GM19328 (cell line): ENCODE measurements at regions not wholly inside any gene's neighbourhood (a gene's known extent, or its start where the extent isn't known, plus 50 kb on each side); places are given as distances from the start of the nearest gene placed in this dataset.
"Not testable (repeated sequence)": the region's sequence is repeated elsewhere in the genome, so short reads cannot be mapped to it uniquely, and the experiment has no call there.

Experiments used
- ATAC-seq: cut with Tn5 transposase; IDR thresholded peaks from one replicate; pipeline ENCODE4 v1.9.1; 2021; ENCODE audit warnings: mild to moderate bottlenecking, moderate library complexity; ENCODE audit not compliant: unreplicated experiment

DNA sequence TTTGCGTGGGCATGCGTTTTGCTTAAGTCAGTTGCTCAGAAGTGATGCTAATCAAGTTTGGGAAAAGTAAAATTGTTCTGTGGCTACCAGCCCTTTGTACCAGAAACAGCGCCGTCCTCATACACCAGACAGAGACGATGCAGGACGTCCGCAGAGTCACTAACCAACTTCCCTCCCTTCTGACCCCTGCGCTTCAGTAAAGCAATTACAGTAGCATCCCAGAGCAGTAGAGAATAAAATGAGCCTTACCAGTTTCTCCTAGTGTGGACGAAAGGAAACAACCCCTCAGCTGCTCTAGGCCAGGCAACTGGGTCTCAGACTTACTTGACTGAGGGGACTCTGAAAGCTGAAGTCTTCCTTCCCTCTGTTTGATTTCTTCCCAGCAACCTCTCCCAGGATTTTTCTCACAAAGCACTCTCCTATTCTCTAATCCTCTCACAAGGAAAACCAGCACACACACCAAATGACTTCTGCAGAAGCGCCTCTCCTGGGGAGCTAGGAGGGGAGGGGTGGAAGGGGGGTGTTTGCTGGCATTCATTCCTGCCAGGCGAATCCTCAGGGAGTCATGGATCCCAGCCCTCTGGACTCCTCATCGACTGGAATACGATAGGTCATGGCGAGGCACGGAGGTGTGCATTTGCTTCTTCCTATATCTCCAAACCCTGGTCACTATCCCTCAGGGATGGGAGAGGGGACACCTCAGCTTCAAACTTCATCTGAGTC, 56.0 kb upstream of the MID1 start:
- no peak for ATAC-seq

DNA sequence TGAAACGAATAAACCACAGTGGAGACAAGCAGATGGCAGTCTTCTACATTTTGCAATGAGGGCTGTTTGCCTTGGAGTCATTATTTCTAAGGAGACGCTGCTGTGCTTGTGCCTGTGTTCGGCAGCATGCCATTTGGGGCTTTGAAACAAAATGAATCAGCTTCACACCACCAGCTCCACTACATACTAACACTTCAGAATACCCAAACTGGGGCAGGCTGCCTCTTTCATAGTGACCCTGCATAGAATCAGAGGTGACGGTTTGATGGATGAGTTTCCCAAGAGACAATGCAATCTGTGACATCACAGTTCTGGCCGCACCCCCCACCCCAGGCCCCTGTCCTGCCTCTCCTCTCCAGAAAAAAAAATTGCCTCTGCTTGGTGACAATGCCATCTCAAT, 57.1 kb upstream of the MID1 start:
- no peak for ATAC-seq

DNA sequence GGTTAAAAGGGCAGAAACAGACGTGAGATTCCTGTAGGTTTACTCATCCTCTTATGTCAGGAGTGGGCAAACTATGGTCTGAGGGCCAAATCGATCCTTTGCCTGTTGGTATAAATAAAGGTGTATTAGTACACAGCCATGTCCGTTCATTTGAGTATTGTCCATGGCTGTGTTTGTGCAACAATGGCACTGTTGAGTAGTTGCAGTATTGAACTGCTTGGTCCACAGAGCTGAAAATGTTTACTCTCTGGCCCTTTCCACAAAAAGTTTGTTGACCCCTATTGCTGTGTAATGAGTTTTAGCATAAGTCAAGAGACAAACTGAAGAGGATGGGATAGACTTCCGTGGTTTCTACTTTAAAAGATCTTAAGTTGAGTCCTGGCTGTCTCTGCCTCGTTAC, 59.0 kb upstream of the MID1 start:
- ATAC-seq, result no peak

DNA sequence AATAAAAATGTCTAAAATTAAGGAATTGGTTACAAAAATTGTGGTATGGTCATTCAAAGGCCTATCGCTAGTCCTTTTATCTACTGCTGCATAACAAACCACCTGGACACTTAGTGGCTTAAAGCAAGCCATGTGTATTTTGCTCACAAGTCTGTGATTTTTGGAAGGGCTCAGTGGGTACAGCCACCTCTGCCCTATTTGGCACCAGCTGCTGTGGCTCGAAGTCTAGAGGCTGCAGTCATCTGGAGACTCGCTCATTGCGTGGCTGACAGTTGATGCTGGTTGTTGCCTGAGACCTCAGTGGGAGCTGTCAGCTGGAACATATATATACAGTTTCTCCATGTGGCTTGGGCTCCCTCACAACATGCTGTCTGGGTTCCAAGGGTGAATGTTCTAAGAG, 60.8 kb upstream of the MID1 start:
- no peak for ATAC-seq

DNA sequence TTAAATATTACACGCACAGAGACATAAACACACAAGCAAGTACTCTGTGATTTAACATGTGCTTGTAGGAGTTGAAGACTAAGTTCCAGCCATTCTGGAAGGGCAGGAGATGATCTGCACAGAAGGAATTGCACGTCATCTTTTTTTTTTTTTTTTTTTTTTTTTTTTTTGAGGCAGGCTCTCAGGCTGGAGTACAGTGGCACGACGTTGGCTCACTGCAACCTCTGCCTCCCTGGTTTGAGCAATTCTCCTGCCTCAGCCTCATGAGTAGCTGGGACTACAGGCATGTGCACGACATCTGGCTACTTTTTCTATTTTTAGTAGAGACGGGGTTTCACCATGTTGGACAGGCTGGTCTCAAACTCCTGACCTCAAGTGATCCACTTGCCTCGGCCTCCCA, 63.2 kb upstream of the MID1 start:
- ATAC-seq, result not testable (repeated sequence)

DNA sequence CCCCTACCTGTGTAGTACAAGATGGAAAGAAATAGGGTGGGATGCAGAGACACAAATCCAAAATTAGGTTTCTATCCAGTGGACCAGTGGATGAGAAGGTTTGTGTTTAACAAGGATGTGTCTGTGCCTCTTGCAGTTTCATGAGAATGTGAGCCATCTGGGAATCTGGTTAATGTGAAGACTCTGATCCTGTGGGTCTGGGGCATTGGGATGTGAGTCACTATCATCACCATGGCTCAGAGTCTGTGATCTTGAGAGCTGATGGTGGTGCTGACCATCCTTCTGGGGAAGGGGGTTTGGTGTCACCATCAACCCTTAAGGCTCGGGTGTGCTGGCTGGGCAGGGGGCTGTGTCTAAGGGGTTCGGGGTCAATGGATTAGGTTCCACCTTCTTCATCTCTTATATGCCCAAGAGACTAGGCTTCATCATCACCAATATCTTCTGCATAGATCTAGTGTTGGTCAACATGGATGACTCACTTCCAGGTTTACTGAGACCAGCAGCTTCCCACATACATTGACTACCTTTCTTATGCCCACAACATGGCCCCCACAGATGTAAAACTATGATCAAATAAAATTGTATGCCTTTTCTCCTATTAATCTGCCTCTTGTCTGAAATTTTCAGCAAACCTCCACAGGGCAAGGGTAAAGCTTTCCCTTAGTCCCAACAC, 65.7 kb upstream of the MID1 start:
- no peak for ATAC-seq

DNA sequence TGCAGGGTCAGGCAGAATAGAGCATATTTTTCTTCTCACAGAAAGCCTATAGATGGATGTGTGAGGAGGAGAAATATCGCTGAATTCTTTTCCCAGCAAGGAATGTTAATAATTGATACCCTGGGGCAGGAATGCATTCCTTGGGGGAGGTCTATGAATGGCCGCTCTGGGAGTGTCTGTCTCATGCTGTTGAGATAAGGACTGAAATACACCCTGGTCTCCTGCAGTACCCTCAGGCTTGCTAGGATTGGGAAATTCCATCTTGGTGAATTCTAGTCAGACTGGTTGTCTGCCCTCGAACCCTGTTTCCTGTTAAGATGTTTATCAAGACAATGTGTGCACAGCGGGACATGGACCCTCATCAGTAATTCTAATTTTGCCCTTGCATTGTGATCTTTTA, 71.4 kb upstream of the MID1 start:
- not testable (repeated sequence) for ATAC-seq

DNA sequence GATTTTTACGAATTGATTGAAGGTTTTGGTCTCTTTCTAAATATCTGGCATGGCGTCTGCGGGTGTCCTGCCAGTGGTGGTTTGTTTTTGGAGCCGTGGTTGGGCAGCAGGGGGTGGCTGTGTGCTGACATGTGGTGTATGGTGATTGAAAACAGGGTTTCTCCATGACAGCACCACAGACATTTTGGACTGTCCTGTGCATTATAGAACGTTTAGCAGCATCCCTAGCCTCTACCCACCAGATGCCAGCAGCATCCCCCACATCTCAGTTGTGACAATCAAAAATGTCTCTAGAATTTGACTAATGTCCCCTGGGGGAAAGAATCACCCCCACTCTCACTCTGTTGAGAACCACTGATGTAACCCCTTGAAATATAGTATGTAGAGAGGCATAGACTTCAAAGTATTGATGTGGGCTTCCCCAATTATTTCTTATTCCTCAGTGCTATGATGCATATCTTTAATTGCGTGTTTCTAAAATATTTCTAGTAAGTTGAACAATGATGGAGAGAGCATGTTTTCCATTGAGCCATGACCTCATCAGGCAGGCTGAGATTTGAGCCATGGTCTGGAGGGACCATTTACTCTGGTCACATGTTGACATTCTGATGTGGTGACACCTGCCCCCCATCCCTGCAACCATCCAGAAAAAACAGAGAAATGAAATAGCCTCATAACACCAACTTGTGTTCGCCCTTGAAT, 77.4 kb upstream of the MID1 start:
- ATAC-seq, result no peak

DNA sequence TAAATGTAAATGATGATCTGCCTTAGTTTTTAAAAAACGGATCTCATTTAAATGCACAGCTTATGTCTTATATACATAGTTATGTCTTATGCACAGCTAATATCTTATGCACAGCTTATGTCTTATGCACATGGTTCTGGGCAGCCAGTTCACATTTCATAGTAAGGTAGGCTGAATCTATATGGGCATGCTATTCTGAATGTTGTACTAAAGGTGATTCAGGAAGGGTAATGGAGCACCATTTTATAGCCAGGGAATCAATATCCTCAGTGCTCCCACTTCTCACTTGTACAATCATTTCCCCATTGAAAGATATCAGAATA, 77.9 kb upstream of the MID1 start:
- no peak for ATAC-seq

DNA sequence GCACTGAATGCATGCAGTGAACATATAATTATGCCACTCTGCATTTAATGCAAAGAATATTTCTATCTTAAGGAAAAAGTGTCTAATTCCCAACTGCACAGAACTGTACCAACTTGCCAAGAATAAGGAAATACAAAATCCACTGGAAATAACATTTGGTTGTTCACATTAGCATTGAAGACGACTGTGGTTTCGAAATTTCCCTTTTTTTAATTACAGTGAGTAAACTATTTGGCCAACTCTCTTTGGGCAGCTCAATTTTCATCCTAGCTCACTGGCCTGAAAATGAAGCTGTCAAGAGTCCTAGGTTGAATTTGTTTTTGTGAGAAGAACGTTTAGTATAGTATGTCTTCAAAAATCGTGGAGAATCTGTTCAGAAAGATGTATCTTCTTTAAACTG, 81.6 kb upstream of the MID1 start:
- no peak for ATAC-seq

DNA sequence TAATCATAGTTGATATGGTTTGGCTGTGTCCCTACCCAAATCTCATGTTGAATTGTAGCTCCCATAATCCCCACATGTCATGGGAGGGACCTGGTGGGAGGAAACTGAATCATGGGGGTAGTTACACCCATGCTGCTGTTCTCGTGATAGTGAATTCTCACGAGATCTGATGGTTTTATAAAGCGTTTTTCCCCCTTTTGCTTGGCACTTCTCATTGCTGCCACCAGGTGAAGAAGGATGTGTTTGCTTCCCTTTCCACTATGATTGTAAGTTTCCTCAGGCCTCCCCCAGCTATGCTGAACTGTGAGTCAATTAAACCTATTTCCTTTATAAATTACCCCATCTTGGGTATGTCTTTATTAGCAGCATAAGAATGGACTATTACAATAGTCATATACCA, 86.0 kb upstream of the MID1 start:
- not testable (repeated sequence) for ATAC-seq

DNA sequence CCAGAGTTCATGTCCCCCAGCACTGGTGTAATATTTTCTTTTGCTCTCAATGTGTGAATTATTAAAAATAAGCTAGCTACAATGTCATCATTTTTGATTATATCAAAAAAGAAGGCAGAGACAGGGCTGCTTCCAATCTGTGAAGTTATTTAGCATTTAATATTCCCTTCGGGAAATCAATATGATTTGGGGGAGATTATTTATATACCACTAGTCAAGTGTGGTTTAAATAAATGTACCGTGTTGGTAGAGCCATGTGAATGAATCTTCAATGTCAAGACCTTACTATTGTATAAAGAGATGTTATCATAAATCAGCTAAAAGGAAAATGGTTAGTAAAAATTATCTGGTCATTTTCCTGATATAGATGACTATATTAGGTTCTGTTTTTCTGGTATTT, 87.4 kb upstream of the MID1 start:
- ATAC-seq, result no peak

DNA sequence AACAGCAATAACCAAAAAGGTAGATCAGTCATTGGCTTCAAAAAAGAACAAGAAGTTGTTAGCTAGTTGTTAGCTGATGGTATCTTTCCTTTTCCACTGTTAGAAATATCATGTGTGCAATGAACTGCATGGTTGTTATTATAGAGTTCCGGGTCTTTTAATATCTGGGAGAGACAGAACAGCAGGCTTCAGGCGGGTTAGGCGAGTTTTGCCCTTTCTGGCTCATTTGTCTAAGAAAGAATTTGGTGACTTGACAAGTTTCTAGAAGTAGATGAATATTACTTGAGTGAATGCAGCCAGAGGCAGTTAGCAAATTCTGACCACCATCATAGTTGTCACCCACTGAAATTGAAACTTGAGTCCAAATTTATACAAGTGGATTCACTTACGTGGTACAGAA, 88.9 kb upstream of the MID1 start:
- ATAC-seq, result no peak

DNA sequence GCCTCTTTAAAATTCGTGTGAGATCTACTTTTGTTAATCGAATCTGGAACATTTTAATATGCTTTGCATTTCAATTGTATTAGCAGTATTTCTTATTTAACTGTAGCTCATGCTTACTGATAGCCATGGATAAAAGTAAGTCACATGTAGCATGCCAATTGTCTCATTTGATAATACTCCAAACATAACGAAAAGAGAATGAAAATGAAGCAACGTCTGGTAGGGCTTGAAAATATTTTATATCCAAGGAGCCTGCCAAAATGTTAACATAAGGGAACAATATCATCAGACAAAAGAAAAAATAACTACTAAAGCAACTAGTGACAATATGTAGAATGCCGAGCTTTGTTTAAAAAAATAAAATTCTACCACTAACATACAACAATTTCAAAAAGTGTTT, 94.1 kb upstream of the MID1 start:
- no peak for ATAC-seq

DNA sequence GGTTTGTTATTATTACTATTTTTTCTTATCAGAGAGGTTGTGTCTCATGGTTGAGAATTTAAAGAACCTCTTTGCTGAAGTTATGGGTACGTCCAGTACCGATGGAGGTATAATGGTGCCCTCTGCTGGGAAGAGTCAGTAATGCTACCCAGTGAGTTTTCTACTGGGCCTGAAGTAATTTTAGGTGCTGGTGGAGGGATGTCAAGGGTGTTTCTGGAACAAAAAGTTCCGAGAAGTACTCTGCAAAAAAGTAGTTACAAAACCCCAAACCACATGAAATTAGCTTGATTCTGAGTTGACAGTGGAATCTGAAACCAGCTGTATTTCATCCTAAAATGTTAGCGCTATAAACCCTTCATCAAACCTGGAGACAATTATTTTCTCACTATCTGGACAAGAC, 102.5 kb upstream of the MID1 start:
- no peak for ATAC-seq

DNA sequence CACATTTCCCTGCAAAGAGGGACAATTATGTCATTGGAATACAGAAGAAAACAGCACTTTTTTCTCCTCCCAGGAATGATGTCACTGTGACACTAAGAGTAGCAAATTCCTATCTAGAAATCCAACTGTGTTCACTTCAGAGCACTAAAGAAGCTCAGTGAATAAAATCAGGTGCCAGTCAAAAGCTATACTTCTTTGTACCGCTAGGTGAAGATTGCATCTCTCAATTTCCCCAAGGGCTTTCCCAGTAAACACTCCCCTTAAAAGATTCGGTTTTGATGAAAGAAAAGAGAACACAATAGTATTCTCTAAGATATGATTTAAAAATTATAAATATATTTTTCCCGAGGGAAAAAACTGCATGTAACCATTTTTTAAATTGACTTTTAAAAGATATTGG, 104.7 kb upstream of the MID1 start:
- ATAC-seq, result no peak

DNA sequence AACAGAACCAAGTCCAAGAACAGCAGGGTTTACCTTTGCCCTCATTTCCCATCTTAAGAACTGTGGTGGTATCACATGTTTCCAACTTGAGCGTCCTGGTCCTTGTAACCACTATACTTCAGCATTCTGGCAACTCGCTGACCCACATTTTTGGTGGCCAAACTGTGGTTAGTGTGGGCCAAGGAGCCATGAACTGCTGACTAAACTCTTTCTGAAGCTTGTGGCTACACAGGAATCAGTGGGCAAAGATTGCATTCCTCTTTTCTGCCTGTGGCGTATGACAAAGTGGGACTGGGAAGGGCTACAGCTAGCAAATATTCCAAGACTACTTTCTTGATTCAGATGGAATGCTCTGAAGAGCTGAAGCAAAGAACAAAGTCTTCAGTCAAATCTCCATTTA, 106.3 kb upstream of the MID1 start:
- ATAC-seq, result no peak

DNA sequence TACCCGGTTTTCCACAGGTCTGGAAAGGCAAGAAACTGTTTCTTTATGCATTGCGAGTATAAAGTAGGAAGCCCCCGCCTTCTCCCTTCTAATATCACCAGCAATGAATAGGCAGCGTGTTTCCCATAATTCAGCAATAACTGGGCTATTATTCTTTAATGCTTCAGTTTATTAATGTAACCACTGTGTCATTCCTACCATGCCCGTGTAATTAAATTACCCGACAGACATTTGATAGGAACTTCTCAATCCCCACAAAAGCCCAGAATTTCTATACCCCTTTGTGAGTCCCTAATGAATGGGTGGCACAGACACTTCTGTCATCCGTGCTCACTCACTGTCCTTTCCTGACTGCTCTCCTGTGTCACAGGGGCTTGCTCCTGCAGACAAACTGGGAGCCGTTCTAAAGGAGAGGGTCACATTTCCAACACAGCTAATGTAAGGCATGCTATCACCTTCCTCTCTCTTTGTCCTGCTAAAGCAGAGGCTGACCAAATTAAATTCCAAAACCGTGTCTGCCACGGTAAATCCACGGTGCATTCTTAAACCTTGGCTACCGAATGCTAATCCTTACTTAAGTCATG, 108.5 kb upstream of the MID1 start:
- no peak for ATAC-seq

DNA sequence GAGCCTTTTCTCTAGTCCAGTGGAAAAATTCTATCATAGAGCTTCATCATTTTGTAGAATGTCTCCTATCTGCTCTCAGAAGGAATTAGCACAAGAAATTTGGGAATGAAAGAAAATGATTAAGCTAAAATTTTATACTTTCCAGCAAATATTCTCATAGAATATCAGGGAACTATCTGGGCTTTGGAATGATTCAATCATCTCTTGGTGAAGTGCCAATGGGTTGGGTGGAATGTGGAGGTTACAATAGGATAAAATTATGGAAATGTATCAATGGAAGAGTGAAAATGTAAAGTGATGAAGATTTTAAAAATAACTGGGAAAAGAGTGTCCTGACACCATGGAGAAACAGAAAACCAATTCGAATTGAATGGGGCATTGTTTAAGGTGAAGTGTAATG, 119.0 kb upstream of the MID1 start:
- no peak for ATAC-seq

DNA sequence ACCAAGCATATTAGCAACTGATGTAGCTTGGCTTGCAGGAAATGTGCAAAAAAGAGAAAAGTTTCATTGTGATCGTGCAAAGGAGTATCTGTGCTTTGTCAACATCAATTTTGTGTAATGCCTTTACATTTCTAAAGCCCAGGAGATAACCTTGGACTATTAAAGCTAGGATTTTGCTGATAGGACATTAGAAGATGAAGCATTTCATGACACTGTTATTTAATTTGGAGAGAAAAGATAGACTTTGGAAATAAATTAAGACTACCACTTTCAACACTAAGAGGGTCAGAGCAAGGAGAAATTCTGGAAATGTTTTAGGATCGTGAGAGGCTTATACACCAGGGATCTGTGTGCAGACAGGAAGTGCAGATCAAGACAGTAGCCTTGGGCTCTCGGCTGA, 120.6 kb upstream of the MID1 start:
- ATAC-seq, result no peak

DNA sequence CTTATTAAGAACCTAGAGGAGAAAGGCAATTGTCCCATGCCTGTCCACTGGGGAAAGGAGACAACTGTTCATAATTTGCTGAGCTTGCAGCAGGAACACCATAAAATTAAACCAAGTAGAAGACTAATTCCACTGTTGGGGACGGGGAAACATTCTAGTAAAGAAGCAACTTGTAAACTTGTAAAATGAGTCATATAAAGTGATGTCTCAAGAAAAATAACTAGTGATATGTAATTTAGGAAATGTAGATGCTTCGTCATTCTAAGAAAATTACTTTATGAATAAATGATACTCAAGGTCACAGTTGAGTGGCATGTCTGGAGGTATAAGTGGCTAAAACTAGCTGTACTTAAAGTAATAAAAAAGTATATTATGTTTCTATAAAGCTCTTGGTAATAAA, 121.2 kb upstream of the MID1 start:
- ATAC-seq, result no peak

DNA sequence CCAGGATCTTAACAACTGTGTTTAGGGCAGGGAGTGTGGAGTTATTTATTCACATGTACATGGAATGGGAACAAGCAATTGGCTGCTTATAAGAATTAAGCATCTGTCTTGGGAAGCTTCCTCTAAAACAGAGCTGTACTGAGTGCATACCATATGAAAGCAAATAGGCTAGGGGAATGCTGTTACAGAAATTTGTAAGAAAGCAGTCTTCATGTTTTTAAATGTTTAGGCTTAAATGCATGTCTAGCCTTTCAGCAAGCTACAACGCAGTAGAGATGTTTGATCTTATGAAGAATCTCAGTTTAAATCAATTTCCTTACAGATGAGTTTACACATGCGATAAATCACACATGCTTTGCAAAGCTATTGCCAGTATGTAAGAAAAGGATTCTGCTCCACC, 123.1 kb upstream of the MID1 start:
- no peak for ATAC-seq
